Gastrocnemius medialis (tissue), 4 donors: ENCODE measurements at regions not wholly inside any gene's neighbourhood (a gene's known extent, or its start where the extent isn't known, plus 50 kb on each side); places are given as distances from the start of the nearest gene placed in this dataset.

Experiments
- CTCF ChIP-seq, 5 experiments: fragments of 450-650 bp in 3 of 5; fragments of 200-600 bp in 2 of 5; sonication (generic) in 2 of 5; IDR thresholded peaks in 4 of 5; conservative IDR thresholded peaks in 1 of 5; 1 replicate in 4 of 5; 2 replicates in 1 of 5; pipeline ENCODE4 v1.5.1; 2016 to 2019; ENCODE audit warnings: antibody characterized with exemption in 5 of 5, mild to moderate bottlenecking in 3 of 5, moderate library complexity in 3 of 5
- POLR2A ChIP-seq, 2 donors: fragments of 450-650 bp; IDR thresholded peaks; one replicate each; pipeline ENCODE4 v1.6.1; 2017; ENCODE audit warnings: antibody characterized with exemption in 2 of 2, mild to moderate bottlenecking in 2 of 2, moderate library complexity in 2 of 2

- no peak for TF ChIP-seq POLR2A (IDR thresholded peaks at IDR 0.05)
- TF ChIP-seq CTCF (IDR thresholded peaks at IDR 0.05 in 4 of 5, conservative IDR thresholded peaks at IDR 0.05 in 1 of 5) = no peak
These were observed 100.8 kb downstream of the EHF start for GRCh38 chr11:34721646-34722045.
